Transverse colon (tissue), 4 donors: ENCODE measurements at regions not wholly inside any gene's neighbourhood (a gene's known extent, or its start where the extent isn't known, plus 50 kb on each side); places are given as distances from the start of the nearest gene placed in this dataset.

Experiments used
- DNase-seq: peaks from one replicate; pipeline ENCODE4 v3.0.0-alpha.2; 2019
- H3K27ac ChIP-seq, 4 donors: fragments of 200-600 bp; sonication (generic); 2 replicates each; pipeline ENCODE4 v1.5.1; 2016 to 2018; ENCODE audit warnings: inconsistent platforms in 4 of 4
- H3K27me3 ChIP-seq: fragments of 200-600 bp; sonication (generic); 2 replicates; pipeline ENCODE4 v1.5.1; 2017; ENCODE audit warnings: inconsistent platforms
- H3K36me3 ChIP-seq, 4 donors: fragments of 200-600 bp; sonication (generic); 2 replicates each; pipeline ENCODE4 v1.5.1; 2017 to 2019; ENCODE audit warnings: inconsistent platforms in 4 of 4
- H3K4me1 ChIP-seq, 4 donors: fragments of 200-600 bp; sonication (generic); 2 replicates each; pipeline ENCODE4 v1.5.1; 2017 to 2020; ENCODE audit warnings: inconsistent platforms in 4 of 4
- H3K4me3 ChIP-seq, 4 donors: fragments of 200-600 bp; sonication (generic); 1 replicate in 1 of 4; 2 replicates in 3 of 4; pipeline versions ENCODE4 v1.5.1 to v1.6.1; 2017 to 2019; ENCODE audit warnings: inconsistent platforms in 4 of 4
- H3K9me3 ChIP-seq, 2 donors: fragments of 200-600 bp; sonication (generic); 2 replicates each; pipeline ENCODE4 v1.5.1; 2017 to 2019; ENCODE audit warnings: inconsistent platforms in 2 of 2
- CTCF ChIP-seq, 5 experiments: fragments of 200-600 bp in 3 of 5; fragments of 450-650 bp in 2 of 5; sonication (generic) in 3 of 5; IDR thresholded peaks; 1 replicate in 2 of 5; 2 replicates in 3 of 5; pipeline ENCODE4 v1.5.1; 2016 to 2017; ENCODE audit warnings: antibody characterized with exemption in 5 of 5, inconsistent platforms in 3 of 5, mild to moderate bottlenecking in 2 of 5, moderate library complexity in 1 of 5
- EP300 ChIP-seq: sonication (generic); formaldehyde crosslinking; IDR thresholded peaks from one replicate; pipeline ENCODE4 v1.6.1; 2017; ENCODE audit warnings: antibody characterized with exemption, low read depth
- POLR2A ChIP-seq: fragments of 450-650 bp; IDR thresholded peaks from one replicate; pipeline ENCODE4 v1.6.1; 2016; ENCODE audit warnings: antibody characterized with exemption, mild to moderate bottlenecking, moderate library complexity
- POLR2AphosphoS5 ChIP-seq, 3 donors: sonication (generic); formaldehyde crosslinking; IDR thresholded peaks; one replicate each; pipeline ENCODE4 v1.6.1; 2016; ENCODE audit warnings: antibody characterized with exemption in 3 of 3
- WGBS, 2 donors: methylation state at CpG; one replicate each; pipeline ENCODE4 v1.1.5; 2018; ENCODE audit warnings: low coverage in 1 of 2; 5-methylcytosine and 5-hydroxymethylcytosine counted together
- in situ Hi-C, 4 donors: fragments of 200-750 bp; cut with MboI; loops; one replicate each; pipeline versions ENCODE4 v1.15.0 to v1.15.1; 2017; ENCODE audit warnings: low sequenced_read_pairs in 3 of 4, low pct_ligation_motif_present in 1 of 4, low pct_unique_long_range_greater_than_20kb in 1 of 4
- intact Hi-C: fragments of 100-400 bp; cut with DNase I; formaldehyde crosslinking; loops from one replicate; pipeline ENCODE4 v1.15.1; 2023; ENCODE audit warnings: low total_unique reads

GRCh38 chr6:44761046-44761445, 373.5 kb downstream of the CDC5L start:
- peaks cover 19 to 22% of the 10 kb centered on the region in 2 donors for H3K9me3 ChIP-seq
- intact Hi-C loops (no loop called here), in situ Hi-C loops (no loop called here)
- no peaks in the 10 kb centered on the region for H3K36me3 ChIP-seq
- no peak overlapping the region for H3K4me3 ChIP-seq
- H3K27me3 ChIP-seq = no peaks in the 10 kb centered on the region
- DNase-seq = no peak
- no peaks in the 10 kb centered on the region for H3K4me1 ChIP-seq
- TF ChIP-seq POLR2AphosphoS5 (IDR thresholded peaks at IDR 0.05) = no peak
- no peak for TF ChIP-seq EP300
- no peak for TF ChIP-seq POLR2A
- no peak for TF ChIP-seq CTCF (IDR thresholded peaks at IDR 0.05)
- no peak overlapping the region for H3K27ac ChIP-seq

- Histone ChIP-seq H3K4me1 (no peaks in the 10 kb centered on the region), H3K27ac (no peak overlapping the region), H3K4me3 (no peak overlapping the region), H3K27me3 (no peaks in the 10 kb centered on the region), H3K36me3 (no peaks in the 10 kb centered on the region), H3K9me3 (peaks cover 19 to 22% of the 10 kb centered on the region in 2 donors)
- in situ Hi-C loops (no loop called here), intact Hi-C loops (no loop called here)
- no peak for DNase-seq
- TF ChIP-seq EP300 (no peak), CTCF (IDR thresholded peaks at IDR 0.05) (no peak), POLR2AphosphoS5 (IDR thresholded peaks at IDR 0.05) (no peak), POLR2A (no peak)
- 38 to 80% methylated on average over 1 of the region's 1 CpG for WGBS, 2 donors
Observed at GRCh38 chr6:44762496-44762895, 375.0 kb downstream of the CDC5L start.

GRCh38 chr6:44771647-44772415, 384.3 kb downstream of the CDC5L start:
- no peaks in the 10 kb centered on the region for H3K9me3 ChIP-seq
- in situ Hi-C loops (no loop called here), intact Hi-C loops (no loop called here)
- H3K27me3 ChIP-seq = no peaks in the 10 kb centered on the region
- 87 to 100% methylated on average over 2 to 4 of the region's 4 CpGs for WGBS, 2 donors
- H3K4me3 ChIP-seq = no peak overlapping the region
- H3K4me1 ChIP-seq = no peaks in the 10 kb centered on the region
- TF ChIP-seq POLR2AphosphoS5 (IDR thresholded peaks at IDR 0.05) (no peak), CTCF (IDR thresholded peaks at IDR 0.05) (no peak), EP300 (no peak), POLR2A (no peak)
- no peak overlapping the region for H3K27ac ChIP-seq
- H3K36me3 ChIP-seq = no peaks in the 10 kb centered on the region
- DNase-seq = no peak

- in situ Hi-C loops = no loop called here
Observed at GRCh38 chr6:44772838-44773237, 385.3 kb downstream of the CDC5L start.

GRCh38 chr6:44775121-44775520, 387.6 kb downstream of the CDC5L start:
- no peaks in the 10 kb centered on the region for H3K36me3 ChIP-seq
- no peaks in the 10 kb centered on the region for H3K9me3 ChIP-seq
- WGBS, 2 donors = 63 to 100% methylated on average over 1 of the region's 1 CpG
- in situ Hi-C loops (no loop called here), intact Hi-C loops (no loop called here)
- DNase-seq = no peak
- no peak for TF ChIP-seq CTCF (IDR thresholded peaks at IDR 0.05)
- H3K4me3 ChIP-seq = no peak overlapping the region
- no peak overlapping the region for H3K27ac ChIP-seq
- H3K27me3 ChIP-seq = no peaks in the 10 kb centered on the region
- no peaks in the 10 kb centered on the region for H3K4me1 ChIP-seq

More at GRCh38 chr6:44772838-44773237, 385.3 kb downstream of the CDC5L start:
- no peak overlapping the region for H3K4me3 ChIP-seq
- TF ChIP-seq EP300 = no peak
- no peak for DNase-seq
- no peaks in the 10 kb centered on the region for H3K27me3 ChIP-seq
- H3K4me1 ChIP-seq = no peaks in the 10 kb centered on the region
- no peaks in the 10 kb centered on the region for H3K9me3 ChIP-seq
- no peak overlapping the region for H3K27ac ChIP-seq
- intact Hi-C loops = no loop called here
- H3K36me3 ChIP-seq = no peaks in the 10 kb centered on the region
